Left kidney (tissue), 1 donor: ENCODE measurements at regions not wholly inside any gene's neighbourhood (a gene's known extent, or its start where the extent isn't known, plus 50 kb on each side); places are given as distances from the start of the nearest gene placed in this dataset.

ENCODE experiments used
- DNase-seq: peaks from one replicate; pipeline ENCODE4 v3.0.0-alpha.2; 2013

- DNase-seq, result no peak
Observed at GRCh38 chr7:32428546-32428945, 61.6 kb downstream of the LSM5 start.

- peak; percentile 84 for DNase-seq
Observed at GRCh38 chr7:32427769-32428291, 62.4 kb downstream of the LSM5 start.

GRCh38 chr7:32416846-32417245, 73.3 kb downstream of the LSM5 start:
- DNase-seq, result no peak

- no peak for DNase-seq
Observed at GRCh38 chr7:32415936-32416335, 74.2 kb downstream of the LSM5 start.

- no peak for DNase-seq
Observed at GRCh38 chr7:32415519-32415918, 74.7 kb downstream of the LSM5 start.

GRCh38 chr7:32412471-32412870, 77.7 kb downstream of the LSM5 start:
- DNase-seq, result no peak

- no peak for DNase-seq
Observed at GRCh38 chr7:32410545-32410944, 79.6 kb downstream of the LSM5 start.

- DNase-seq, result no peak
Observed at GRCh38 chr7:32406386-32406785, 83.8 kb downstream of the LSM5 start.

GRCh38 chr7:32403463-32404229, 86.5 kb downstream of the LSM5 start:
- DNase-seq, result no peak

GRCh38 chr7:32400676-32401075, 89.5 kb downstream of the LSM5 start:
- no peak for DNase-seq

GRCh38 chr7:32399311-32399710, 90.9 kb downstream of the LSM5 start:
- DNase-seq, result no peak

- no peak for DNase-seq
Observed at GRCh38 chr7:32395168-32395567, 95.0 kb downstream of the LSM5 start.

GRCh38 chr7:32393861-32394260, 96.3 kb downstream of the LSM5 start:
- DNase-seq, result no peak

- no peak for DNase-seq
Observed at GRCh38 chr7:32390210-32390609, 100.0 kb downstream of the LSM5 start.

GRCh38 chr7:32385316-32385956, 104.7 kb downstream of the LSM5 start:
- no peak for DNase-seq

- no peak for DNase-seq
Observed at GRCh38 chr7:32381024-32381601, 109.1 kb downstream of the LSM5 start.

- no peak for DNase-seq
Observed at GRCh38 chr7:32379510-32380112, 110.6 kb downstream of the LSM5 start.

- no peak for DNase-seq
Observed at GRCh38 chr7:32378988-32379387, 111.2 kb downstream of the LSM5 start.

GRCh38 chr7:32364581-32364980, 125.6 kb downstream of the LSM5 start:
- DNase-seq, result no peak

- DNase-seq, result no peak
Observed at GRCh38 chr7:32360127-32360526, 130.1 kb downstream of the LSM5 start.

- DNase-seq, result peak; percentile 11
Observed at GRCh38 chr7:32357535-32358277, 132.5 kb downstream of the LSM5 start.

GRCh38 chr7:32347244-32347828, 142.8 kb downstream of the LSM5 start:
- DNase-seq, result no peak
